H1 (cell line): ENCODE measurements at regions not wholly inside any gene's neighbourhood (a gene's known extent, or its start where the extent isn't known, plus 50 kb on each side); places are given as distances from the start of the nearest gene placed in this dataset.

Source experiments
- CTCF ChIA-PET: fragments of 300-600 bp; sonication (Branson Sonifier 250); formaldehyde crosslinking; loops from one replicate; lab custom pipeline; 2021; ENCODE audit not compliant: partially characterized antibody; lab: Charles Lee
- POLR2A ChIA-PET: fragments of 300-600 bp; sonication (Branson Sonifier 250); formaldehyde crosslinking; loops from one replicate; lab custom pipeline; 2021; ENCODE audit warnings: inconsistent platforms; ENCODE audit not compliant: partially characterized antibody; lab: Charles Lee
- DNase-seq, 2 experiments: peaks; one replicate each; pipeline versions ENCODE4 v3.0.0 to v3.0.0-alpha.2; 2010 to 2022; ENCODE audit warnings: low spot score in 2 of 2, low read depth in 1 of 2, mixed read lengths in 1 of 2
- FAIRE-seq: peaks from 2 replicates; lab custom pipeline; 2011; peaks lifted over from hg19 to GRCh38; lab: Jason Lieb, UNC
- H2AFZ ChIP-seq: 2 replicates; pipeline ENCODE4 v1.8.1; 2012; ENCODE audit warnings: low read length, inconsistent platforms
- H2AK5ac ChIP-seq: 2 replicates; pipeline ENCODE4 v1.6.1; 2013; ENCODE audit warnings: low read depth, low read length
- H2BK120ac ChIP-seq: replicated peaks from 2 replicates; pipeline ENCODE3; 2013; ENCODE audit warnings: low read depth, low read length, inconsistent platforms
- H2BK12ac ChIP-seq: 2 replicates; pipeline ENCODE4 v1.6.1; 2013; ENCODE audit warnings: low read depth, low read length
- H2BK15ac ChIP-seq: 2 replicates; pipeline ENCODE4 v1.6.1; 2013; ENCODE audit warnings: low read length
- H2BK20ac ChIP-seq: 2 replicates; pipeline ENCODE4 v1.6.1; 2013; ENCODE audit warnings: low read length
- H2BK5ac ChIP-seq: 2 replicates; pipeline ENCODE4 v1.6.1; 2013; ENCODE audit warnings: low read depth, low read length
- H3K14ac ChIP-seq: 2 replicates; pipeline ENCODE4 v1.6.1; 2013; ENCODE audit warnings: inconsistent platforms; ENCODE audit not compliant: insufficient read length
- H3K18ac ChIP-seq: 2 replicates; pipeline ENCODE4 v1.6.1; 2013; ENCODE audit warnings: low read length; ENCODE audit errors: extremely low read depth
- H3K23ac ChIP-seq: 2 replicates; pipeline ENCODE4 v1.6.1; 2013; ENCODE audit warnings: inconsistent platforms; ENCODE audit not compliant: insufficient read length
- H3K23me2 ChIP-seq: 2 replicates; pipeline ENCODE4 v1.6.1; 2013; ENCODE audit warnings: low read depth, low read length
- H3K27ac ChIP-seq: 2 replicates; pipeline ENCODE4 v1.6.1; 2011; ENCODE audit warnings: low read depth, low read length, inconsistent platforms
- H3K27me3 ChIP-seq, 4 experiments: replicated peaks in 1 of 4; 1 replicate in 1 of 4; 2 replicates in 3 of 4; pipeline versions ENCODE4 v1.6.1 to v1.8.1; 2011 to 2013; ENCODE audit warnings: low read length in 3 of 4, mild to moderate bottlenecking in 3 of 4, inconsistent platforms in 2 of 4, mixed read lengths in 2 of 4, moderate library complexity in 1 of 4; ENCODE audit not compliant: control insufficient read depth in 3 of 4, insufficient read depth in 3 of 4; ENCODE audit errors: extremely low read depth in 1 of 4
- H3K36me3 ChIP-seq, 4 experiments: 2 replicates each; pipeline versions ENCODE4 v1.6.1 to v1.8.1; 2011 to 2013; ENCODE audit warnings: mild to moderate bottlenecking in 4 of 4, low read length in 3 of 4, moderate library complexity in 2 of 4, control low read depth in 1 of 4, inconsistent platforms in 1 of 4; ENCODE audit not compliant: insufficient read depth in 4 of 4, control insufficient read depth in 2 of 4
- H3K4ac ChIP-seq: replicated peaks from 2 replicates; pipeline ENCODE3; 2013; ENCODE audit warnings: low read length, low read depth, mixed read lengths, inconsistent platforms; ENCODE audit not compliant: insufficient read length
- H3K4me1 ChIP-seq, 4 experiments: replicated peaks in 1 of 4; 1 replicate in 1 of 4; 2 replicates in 3 of 4; pipeline versions ENCODE4 v1.6.1 to v1.8.1; 2011 to 2013; ENCODE audit warnings: low read length in 3 of 4, inconsistent platforms in 2 of 4, mixed read lengths in 1 of 4; ENCODE audit not compliant: insufficient read depth in 4 of 4, control insufficient read depth in 3 of 4
- H3K4me2 ChIP-seq, 2 experiments: 2 replicates each; pipeline versions ENCODE4 v1.6.1 to v1.8.1; 2011 to 2013; ENCODE audit warnings: low read depth in 2 of 2, low read length in 2 of 2, control low read depth in 1 of 2, inconsistent platforms in 1 of 2, mild to moderate bottlenecking in 1 of 2; ENCODE audit not compliant: insufficient read depth in 1 of 2
- H3K4me3 ChIP-seq, 4 experiments: fragments of 200-600, 300-600 bp in 1 of 4; sonication (generic), shearing (Covaris generic), sonication (Bioruptor Twin) in 1 of 4; 2 replicates each; pipeline versions ENCODE4 v1.5.1 to v1.8.1; 2011 to 2016; ENCODE audit warnings: low read length in 4 of 4, low read depth in 3 of 4, control low read depth in 2 of 4, inconsistent platforms in 2 of 4, mild to moderate bottlenecking in 2 of 4, mixed read lengths in 1 of 4, moderate library complexity in 1 of 4; ENCODE audit not compliant: insufficient read depth in 2 of 4; ENCODE audit errors: extremely low read depth in 1 of 4
- H3K56ac ChIP-seq: replicated peaks from 2 replicates; pipeline ENCODE3; 2013; ENCODE audit warnings: low read depth, mild to moderate bottlenecking, mixed read lengths, low read length, inconsistent platforms; ENCODE audit not compliant: insufficient read length
- H3K79me1 ChIP-seq: 2 replicates; pipeline ENCODE4 v1.6.1; 2013; ENCODE audit warnings: low read depth, low read length, control low read depth
- H3K79me2 ChIP-seq, 2 experiments: 2 replicates each; pipeline versions ENCODE4 v1.6.1 to v1.8.1; 2012 to 2013; ENCODE audit warnings: low read length in 2 of 2, mild to moderate bottlenecking in 2 of 2, inconsistent platforms in 1 of 2; ENCODE audit not compliant: insufficient read depth in 2 of 2, control insufficient read depth in 1 of 2
- H3K9ac ChIP-seq, 4 experiments: replicated peaks in 1 of 4; 1 replicate in 1 of 4; 2 replicates in 3 of 4; pipeline versions ENCODE4 v1.6.1 to v1.8.1; 2011 to 2013; ENCODE audit warnings: low read depth in 3 of 4, low read length in 3 of 4, control low read depth in 2 of 4, mild to moderate bottlenecking in 2 of 4, moderate library complexity in 2 of 4, inconsistent platforms in 1 of 4; ENCODE audit errors: extremely low read depth in 1 of 4
- H3K9me3 ChIP-seq, 2 experiments: 2 replicates each; pipeline versions ENCODE4 v1.6.1 to v1.8.1; 2012 to 2013; ENCODE audit warnings: mild to moderate bottlenecking in 2 of 2, moderate library complexity in 2 of 2, control low read depth in 1 of 2, inconsistent platforms in 1 of 2, low read depth in 1 of 2, low read length in 1 of 2, mixed read lengths in 1 of 2; ENCODE audit not compliant: insufficient read depth in 2 of 2
- H4K20me1 ChIP-seq, 2 experiments: replicated peaks in 1 of 2; 2 replicates each; pipeline versions ENCODE3 to v1.8.1; 2011 to 2013; ENCODE audit warnings: inconsistent platforms in 2 of 2, low read length in 2 of 2, mild to moderate bottlenecking in 1 of 2; ENCODE audit not compliant: insufficient read depth in 2 of 2, control insufficient read depth in 1 of 2
- H4K5ac ChIP-seq: 2 replicates; pipeline ENCODE4 v1.6.1; 2013; ENCODE audit warnings: low read length, low read depth, mixed read lengths, inconsistent platforms; ENCODE audit not compliant: insufficient read length
- H4K8ac ChIP-seq: 2 replicates; pipeline ENCODE4 v1.8.0; 2013; ENCODE audit warnings: mild to moderate bottlenecking, moderate library complexity, low read length, inconsistent platforms; ENCODE audit not compliant: insufficient read depth; ENCODE audit errors: extremely low read depth
- H4K91ac ChIP-seq: replicated peaks from 2 replicates; pipeline ENCODE3; 2013; ENCODE audit warnings: low read length, mixed read lengths, inconsistent platforms; ENCODE audit not compliant: insufficient read length
- CBX5 ChIP-seq: fragments of 300-800, 300-1000 bp; sonication (generic); IDR thresholded peaks from 2 replicates; pipeline ENCODE4 v1.7.1; 2016; ENCODE audit warnings: antibody characterized with exemption, low read length, low read depth
- EP300 ChIP-seq, 2 experiments: IDR thresholded peaks; 1 replicate in 1 of 2; 2 replicates in 1 of 2; pipeline ENCODE4 v1.6.1; 2011 to 2012; ENCODE audit warnings: low read depth in 2 of 2, low read length in 2 of 2, mild to moderate bottlenecking in 2 of 2, borderline replicate concordance in 1 of 2, inconsistent platforms in 1 of 2, moderate library complexity in 1 of 2
- SP1 ChIP-seq: IDR thresholded peaks from 2 replicates; pipeline ENCODE4 v1.6.1; 2011; ENCODE audit warnings: low read depth, low read length

DNA sequence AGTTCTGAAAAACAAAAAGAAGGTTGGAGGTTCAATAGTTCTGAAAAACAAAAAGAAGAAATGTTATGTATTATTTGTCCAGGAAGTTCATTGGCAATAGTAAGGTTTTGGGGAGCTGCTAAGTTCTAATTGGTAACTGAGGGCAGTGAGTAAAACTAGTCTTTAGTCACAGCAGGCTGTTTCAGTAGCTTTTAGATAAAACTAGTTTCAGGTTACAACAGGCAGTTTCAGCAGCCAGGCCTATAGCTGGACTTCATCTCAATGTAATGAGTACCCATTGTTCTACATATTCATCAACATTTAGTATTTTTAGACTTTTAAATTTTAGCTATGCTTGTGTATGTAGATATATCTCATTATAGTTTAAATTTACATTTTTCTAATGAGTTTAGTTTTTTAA, 639.3 kb downstream of the TOX3 start:
- Histone ChIP-seq H3K56ac (no peak overlapping the region), H3K4me2 (no peak overlapping the region), H3K27ac (no peak overlapping the region), H3K9me3 (no peaks in the 10 kb centered on the region), H3K79me2 (no peaks in the 10 kb centered on the region), H4K8ac (no peak overlapping the region), H2BK12ac (no peak overlapping the region), H3K14ac (no peak overlapping the region), H3K23ac (no peak overlapping the region), H2AFZ (no peak overlapping the region), H2BK5ac (no peak overlapping the region), H3K23me2 (no peaks in the 10 kb centered on the region), H4K20me1 (no peaks in the 10 kb centered on the region), H3K27me3 (peaks cover 0 to 1% (median 0%) of the 10 kb centered on the region in 4 experiments; a peak in 1 of 7 replicates), H2BK120ac (no peak overlapping the region), H3K4me3 (no peak overlapping the region), H3K4ac (no peak overlapping the region), H4K5ac (no peak overlapping the region), H3K36me3 (no peaks in the 10 kb centered on the region), H2BK20ac (no peak overlapping the region), H2BK15ac (no peak overlapping the region), H3K4me1 (no peaks in the 10 kb centered on the region), H3K9ac (no peak overlapping the region), H3K18ac (no peak overlapping the region), H2AK5ac (no peak overlapping the region), H4K91ac (no peak overlapping the region), H3K79me1 (no peaks in the 10 kb centered on the region)
- FAIRE-seq (no peak), DNase-seq (no peak)
- ChIA-PET CTCF (interaction anchor here (1.1 to 1.9 kb wide), 3 partner anchors 10 to 64 kb away, joined by 3 to 6 read pairs (median 4); no protein-coding TSS in a partner anchor), POLR2A (no interaction called here)
- TF ChIP-seq CBX5 (no peak), SP1 (no peak), EP300 (IDR thresholded peaks at IDR 0.05; ENCODE audit: borderline replicate concordance in 1 of 2, low read depth in 2 of 2, low read length in 2 of 2) (peak in 1 of 2 experiments; percentile 46; a peak in 1 of 3 replicates)
